ENCODE measurements at regions not wholly inside any gene's neighbourhood (a gene's known extent, or its start where the extent isn't known, plus 50 kb on each side); places are given as distances from the start of the nearest gene placed in this dataset.

GRCh38 chr2:101583861-101584260 is 108.9 kb upstream of the RFX8 start:
- ChIA-PET POLR2A (ENCODE audit: low non-redundant PET) (no interaction called here), CTCF (no interaction called here)
- no peak overlapping the region for H3K4me3 ChIP-seq (ENCODE audit: low read depth, low read length, poor library complexity, severe bottlenecking)
- H3K4me1 ChIP-seq (ENCODE audit: insufficient read depth, low read length, poor library complexity, severe bottlenecking): no peaks in the 10 kb centered on the region
- H3K36me3 ChIP-seq (ENCODE audit: insufficient read depth, low read length, poor library complexity, severe bottlenecking): no peaks in the 10 kb centered on the region
- BruUV-seq (replicated peaks): no TSS peak
- H3K27me3 ChIP-seq (replicated peaks; ENCODE audit: insufficient read depth, low read depth, low read length, poor library complexity): no peaks in the 10 kb centered on the region
- TF ChIP-seq, protein P1, sequence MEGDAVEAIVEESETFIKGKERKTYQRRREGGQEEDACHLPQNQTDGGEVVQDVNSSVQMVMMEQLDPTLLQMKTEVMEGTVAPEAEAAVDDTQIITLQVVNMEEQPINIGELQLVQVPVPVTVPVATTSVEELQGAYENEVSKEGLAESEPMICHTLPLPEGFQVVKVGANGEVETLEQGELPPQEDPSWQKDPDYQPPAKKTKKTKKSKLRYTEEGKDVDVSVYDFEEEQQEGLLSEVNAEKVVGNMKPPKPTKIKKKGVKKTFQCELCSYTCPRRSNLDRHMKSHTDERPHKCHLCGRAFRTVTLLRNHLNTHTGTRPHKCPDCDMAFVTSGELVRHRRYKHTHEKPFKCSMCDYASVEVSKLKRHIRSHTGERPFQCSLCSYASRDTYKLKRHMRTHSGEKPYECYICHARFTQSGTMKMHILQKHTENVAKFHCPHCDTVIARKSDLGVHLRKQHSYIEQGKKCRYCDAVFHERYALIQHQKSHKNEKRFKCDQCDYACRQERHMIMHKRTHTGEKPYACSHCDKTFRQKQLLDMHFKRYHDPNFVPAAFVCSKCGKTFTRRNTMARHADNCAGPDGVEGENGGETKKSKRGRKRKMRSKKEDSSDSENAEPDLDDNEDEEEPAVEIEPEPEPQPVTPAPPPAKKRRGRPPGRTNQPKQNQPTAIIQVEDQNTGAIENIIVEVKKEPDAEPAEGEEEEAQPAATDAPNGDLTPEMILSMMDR (conservative IDR thresholded peaks at IDR 0.05; ENCODE audit: low read depth, low read length): no peak
- TF ChIP-seq EZH2 (IDR thresholded peaks at IDR 0.05; ENCODE audit: borderline replicate concordance, low read depth, low read length, poor library complexity, severe bottlenecking): no peak
- no peak for DNase-seq (ENCODE audit: low spot score)
- intact Hi-C loops (cut with micrococcal nuclease; ENCODE audit: unreplicated experiment): no loop called here
- no peaks in the 10 kb centered on the region for H3K9me3 ChIP-seq (ENCODE audit: low read depth, low read length, poor library complexity, severe bottlenecking)
- no peak overlapping the region for H3K27ac ChIP-seq (ENCODE audit: low read depth, low read length, poor library complexity, severe bottlenecking)

DNA sequence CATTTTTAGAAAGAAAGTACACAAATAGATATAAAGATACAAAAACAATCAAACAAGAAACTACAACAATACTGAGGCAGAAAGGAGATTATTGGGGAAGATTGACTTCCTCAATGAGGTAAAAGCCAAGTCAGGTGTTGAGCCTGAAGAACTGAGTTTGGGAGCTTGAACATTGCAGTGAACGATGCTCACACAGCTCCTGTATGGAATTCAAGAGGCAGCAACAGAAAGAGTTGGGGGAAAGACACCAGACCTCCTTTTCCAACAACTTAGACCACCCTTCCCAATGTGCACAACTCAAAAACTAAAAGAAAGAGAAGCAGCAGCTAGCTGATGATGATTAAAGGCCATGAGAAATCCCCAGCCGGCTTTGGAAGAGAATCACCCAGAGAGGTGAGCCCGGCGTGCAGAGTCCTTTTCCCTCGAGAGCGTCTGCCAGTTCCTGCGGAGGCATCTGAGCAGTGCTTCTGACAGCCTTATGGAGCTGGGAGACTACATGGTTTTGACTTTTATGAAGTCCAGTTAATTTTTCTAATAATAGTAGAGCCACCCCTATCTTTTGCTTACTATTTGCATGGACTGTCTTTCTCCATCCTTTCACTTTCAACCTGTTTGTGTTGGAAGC is 106.9 kb upstream of the RFX8 start:
- Histone ChIP-seq H3K27ac (ENCODE audit: low read depth, low read length, poor library complexity, severe bottlenecking) (no peak overlapping the region), H3K4me3 (ENCODE audit: low read depth, low read length, poor library complexity, severe bottlenecking) (no peak overlapping the region), H3K36me3 (ENCODE audit: insufficient read depth, low read length, poor library complexity, severe bottlenecking) (no peaks in the 10 kb centered on the region), H3K4me1 (ENCODE audit: insufficient read depth, low read length, poor library complexity, severe bottlenecking) (no peaks in the 10 kb centered on the region), H3K9me3 (ENCODE audit: low read depth, low read length, poor library complexity, severe bottlenecking) (no peaks in the 10 kb centered on the region), H3K27me3 (replicated peaks; ENCODE audit: insufficient read depth, low read depth, low read length, poor library complexity) (peaks cover 6% of the 10 kb centered on the region)
- CTCF ChIA-PET: no interaction called here
- TF ChIP-seq EZH2 (IDR thresholded peaks at IDR 0.05; ENCODE audit: borderline replicate concordance, low read depth, low read length, poor library complexity, severe bottlenecking): no peak
- TF ChIP-seq, protein P1 (conservative IDR thresholded peaks at IDR 0.05; ENCODE audit: low read depth, low read length): no peak
- DNase-seq (ENCODE audit: low spot score): no peak
- BruUV-seq (replicated peaks): no TSS peak
- POLR2A ChIA-PET (ENCODE audit: low non-redundant PET): no interaction called here
- intact Hi-C loops (cut with micrococcal nuclease; ENCODE audit: unreplicated experiment): no loop called here

DNA sequence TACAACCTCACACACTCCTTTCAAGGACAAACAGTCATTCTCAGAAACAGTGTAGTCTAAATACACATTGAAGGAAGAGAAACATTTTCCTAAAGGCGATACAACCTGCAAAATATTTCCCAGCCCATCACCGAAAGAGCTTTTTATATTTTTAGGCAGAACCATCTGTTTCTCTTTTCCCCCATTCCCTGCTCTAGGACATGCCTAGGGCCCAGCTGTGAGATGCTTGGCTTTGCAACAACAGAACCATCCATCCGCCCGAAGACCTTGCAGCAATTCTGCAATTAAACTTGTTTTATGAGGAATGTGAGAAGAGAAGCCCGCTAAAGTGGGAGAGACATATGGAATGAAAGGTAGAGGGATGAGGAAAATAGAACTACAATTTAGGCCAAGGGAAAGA is 105.6 kb upstream of the RFX8 start:
- Histone ChIP-seq H3K4me3 (ENCODE audit: low read depth, low read length, poor library complexity, severe bottlenecking) (no peak overlapping the region), H3K36me3 (ENCODE audit: insufficient read depth, low read length, poor library complexity, severe bottlenecking) (no peaks in the 10 kb centered on the region), H3K9me3 (ENCODE audit: low read depth, low read length, poor library complexity, severe bottlenecking) (no peaks in the 10 kb centered on the region), H3K27ac (ENCODE audit: low read depth, low read length, poor library complexity, severe bottlenecking) (no peak overlapping the region), H3K4me1 (ENCODE audit: insufficient read depth, low read length, poor library complexity, severe bottlenecking) (no peaks in the 10 kb centered on the region), H3K27me3 (replicated peaks; ENCODE audit: insufficient read depth, low read depth, low read length, poor library complexity) (peaks cover 6% of the 10 kb centered on the region)
- no peak for DNase-seq (ENCODE audit: low spot score)
- TF ChIP-seq EZH2 (IDR thresholded peaks at IDR 0.05; ENCODE audit: borderline replicate concordance, low read depth, low read length, poor library complexity, severe bottlenecking): no peak
- TF ChIP-seq, protein P1 (conservative IDR thresholded peaks at IDR 0.05; ENCODE audit: low read depth, low read length): no peak
- ChIA-PET POLR2A (ENCODE audit: low non-redundant PET) (no interaction called here), CTCF (no interaction called here)
- no TSS peak for BruUV-seq (replicated peaks)
- intact Hi-C loops (cut with micrococcal nuclease; ENCODE audit: unreplicated experiment): no loop called here
